Activated CD8-positive, alpha-beta T cell treated with anti-CD3 and anti-CD28 coated beads for 36 hours (primary cell): ENCODE measurements at regions not wholly inside any gene's neighbourhood (a gene's known extent, or its start where the extent isn't known, plus 50 kb on each side); places are given as distances from the start of the nearest gene placed in this dataset.

Experiments used
- ATAC-seq: fragments of 200-7000 bp; cut with Tn5 transposase; one replicate; pipeline ENCODE4 v1.10.0; 2021; ENCODE audit warnings: mild to moderate bottlenecking, moderate library complexity
- CTCF ChIA-PET: fragments of 350-600 bp; sonication (Branson Sonifier 250); formaldehyde crosslinking; loops from one replicate; lab custom pipeline; 2021; ENCODE audit warnings: antibody characterized with exemption; lab: Charles Lee
- POLR2A ChIA-PET: fragments of 350-600 bp; sonication (Branson Sonifier 250); formaldehyde crosslinking; loops from one replicate; lab custom pipeline; 2021; ENCODE audit warnings: antibody characterized with exemption; lab: Charles Lee
- DNase-seq: peaks from one replicate; pipeline ENCODE4 v3.0.0-alpha.2; 2020
- H3K27ac Mint-ChIP-seq: one replicate; pipeline ENCODE4 v1.8.0; 2021; ENCODE audit warnings: mild to moderate bottlenecking, mixed read lengths
- H3K27me3 Mint-ChIP-seq: one replicate; pipeline ENCODE4 v1.8.0; 2021; ENCODE audit warnings: mixed read lengths
- H3K36me3 Mint-ChIP-seq: one replicate; pipeline ENCODE4 v1.8.0; 2021; ENCODE audit warnings: low read depth, mixed read lengths
- H3K4me1 Mint-ChIP-seq: one replicate; pipeline ENCODE4 v1.8.0; 2021; ENCODE audit warnings: low read depth, mixed read lengths
- H3K4me3 Mint-ChIP-seq: one replicate; pipeline ENCODE4 v1.8.0; 2021; ENCODE audit warnings: mild to moderate bottlenecking, moderate library complexity, mixed read lengths
- H3K9me3 Mint-ChIP-seq: one replicate; pipeline ENCODE4 v1.8.0; 2021; ENCODE audit warnings: mixed read lengths
- CTCF ChIP-seq: fragments of 200-600 bp; IDR thresholded peaks from one replicate; pipeline ENCODE4 v1.8.0; 2022; ENCODE audit warnings: antibody characterized with exemption, mild to moderate bottlenecking
- intact Hi-C: fragments of 100-400 bp; cut with micrococcal nuclease; formaldehyde crosslinking; loops from one replicate; pipeline ENCODE4 v1.10.0; 2022

- TF ChIP-seq CTCF = no peak
- DNase-seq = no peak
- ATAC-seq = no peak
- Mint-ChIP-seq H3K9me3 (no peaks in the 10 kb centered on the region), H3K4me1 (no peaks in the 10 kb centered on the region), H3K36me3 (no peaks in the 10 kb centered on the region), H3K4me3 (no peak overlapping the region), H3K27ac (no peak overlapping the region), H3K27me3 (no peaks in the 10 kb centered on the region)
- ChIA-PET CTCF (no interaction called here), POLR2A (no interaction called here)
- intact Hi-C loops = no loop called here
Measured at GRCh38 chr16:76906552-76906951, 284.4 kb upstream of the MON1B start.

- Mint-ChIP-seq H3K9me3 (no peaks in the 10 kb centered on the region), H3K36me3 (no peaks in the 10 kb centered on the region), H3K4me3 (no peak overlapping the region), H3K27me3 (no peaks in the 10 kb centered on the region), H3K4me1 (no peaks in the 10 kb centered on the region), H3K27ac (no peak overlapping the region)
- ChIA-PET POLR2A (no interaction called here), CTCF (no interaction called here)
- TF ChIP-seq CTCF = no peak
- DNase-seq (no peak), ATAC-seq (no peak)
- intact Hi-C loops = no loop called here
Measured at GRCh38 chr16:76910931-76911330, 280.1 kb upstream of the MON1B start.

- POLR2A ChIA-PET = no interaction called here
- no peaks in the 10 kb centered on the region for H3K27me3 Mint-ChIP-seq
- CTCF ChIA-PET = no interaction called here
Measured at GRCh38 chr16:76913046-76913445, 277.9 kb upstream of the MON1B start.

GRCh38 chr16:76926042-76926441 is 264.9 kb upstream of the MON1B start:
- CTCF ChIA-PET = no interaction called here
- no peaks in the 10 kb centered on the region for H3K4me1 Mint-ChIP-seq
- H3K27ac Mint-ChIP-seq = no peak overlapping the region
- no peak overlapping the region for H3K4me3 Mint-ChIP-seq
- no peak for TF ChIP-seq CTCF
- ATAC-seq = no peak
- POLR2A ChIA-PET = no interaction called here
- peaks cover 2% of the 10 kb centered on the region for H3K27me3 Mint-ChIP-seq
- no peak for DNase-seq
- intact Hi-C loops = no loop called here
- no peaks in the 10 kb centered on the region for H3K36me3 Mint-ChIP-seq
- peaks cover 6% of the 10 kb centered on the region for H3K9me3 Mint-ChIP-seq

More at GRCh38 chr16:76913046-76913445, 277.9 kb upstream of the MON1B start:
- no peak for DNase-seq
- H3K27ac Mint-ChIP-seq = no peak overlapping the region
- no peaks in the 10 kb centered on the region for H3K36me3 Mint-ChIP-seq
- TF ChIP-seq CTCF = no peak
- ATAC-seq = no peak
- no peaks in the 10 kb centered on the region for H3K4me1 Mint-ChIP-seq
- peaks cover under 1% of the 10 kb centered on the region for H3K9me3 Mint-ChIP-seq
- intact Hi-C loops = no loop called here
- no peak overlapping the region for H3K4me3 Mint-ChIP-seq

- peaks cover 2% of the 10 kb centered on the region for H3K27me3 Mint-ChIP-seq
- H3K27ac Mint-ChIP-seq = no peak overlapping the region
- no peaks in the 10 kb centered on the region for H3K36me3 Mint-ChIP-seq
- DNase-seq (no peak), ATAC-seq (no peak)
- no peaks in the 10 kb centered on the region for H3K4me1 Mint-ChIP-seq
- ChIA-PET CTCF (no interaction called here), POLR2A (no interaction called here)
- intact Hi-C loops = no loop called here
- peaks cover 6% of the 10 kb centered on the region for H3K9me3 Mint-ChIP-seq
- no peak overlapping the region for H3K4me3 Mint-ChIP-seq
- no peak for TF ChIP-seq CTCF
Measured at GRCh38 chr16:76926595-76926994, 264.4 kb upstream of the MON1B start.
